H9 (cell line): ENCODE measurements at regions not wholly inside any gene's neighbourhood (a gene's known extent, or its start where the extent isn't known, plus 50 kb on each side); places are given as distances from the start of the nearest gene placed in this dataset.

Experiments
- DNase-seq: peaks from one replicate; pipeline ENCODE4 v3.0.0-alpha.2; 2017
- H2AFZ ChIP-seq: one replicate; pipeline ENCODE4 v1.6.1; 2013; ENCODE audit warnings: mild to moderate bottlenecking, low read length, control low read depth, moderate library complexity
- H2AK5ac ChIP-seq: 2 replicates; pipeline ENCODE4 v1.6.1; 2013; ENCODE audit warnings: low read length, control low read depth, mixed read lengths; ENCODE audit not compliant: insufficient read length
- H2BK120ac ChIP-seq: one replicate; pipeline ENCODE4 v1.6.1; 2013; ENCODE audit warnings: low read depth, mild to moderate bottlenecking, low read length, control low read depth, inconsistent platforms; ENCODE audit not compliant: poor library complexity, severe bottlenecking
- H2BK12ac ChIP-seq: 2 replicates; pipeline ENCODE4 v1.6.1; 2013; ENCODE audit warnings: low read length, control low read depth, mixed read lengths, low read depth; ENCODE audit not compliant: insufficient read length
- H2BK15ac ChIP-seq: 2 replicates; pipeline ENCODE4 v1.6.1; 2013; ENCODE audit warnings: low read depth, low read length, control low read depth
- H2BK20ac ChIP-seq: one replicate; pipeline ENCODE4 v1.6.1; 2013; ENCODE audit warnings: low read depth, mild to moderate bottlenecking, low read length, control low read depth, inconsistent platforms; ENCODE audit not compliant: poor library complexity, severe bottlenecking
- H2BK5ac ChIP-seq: 2 replicates; pipeline ENCODE4 v1.6.1; 2013; ENCODE audit warnings: low read length, control low read depth, mixed read lengths; ENCODE audit not compliant: insufficient read length
- H3K14ac ChIP-seq: 2 replicates; pipeline ENCODE4 v1.6.1; 2013; ENCODE audit warnings: low read length, control low read depth; ENCODE audit not compliant: insufficient read depth
- H3K18ac ChIP-seq: 2 replicates; pipeline ENCODE4 v1.6.1; 2013; ENCODE audit warnings: low read depth, mild to moderate bottlenecking, mixed read lengths, low read length, control low read depth; ENCODE audit not compliant: insufficient read length
- H3K23ac ChIP-seq: 2 replicates; pipeline ENCODE4 v1.6.1; 2013; ENCODE audit warnings: low read length, control low read depth, mixed read lengths, low read depth; ENCODE audit not compliant: insufficient read length
- H3K23me2 ChIP-seq: 2 replicates; pipeline ENCODE4 v1.6.1; 2013; ENCODE audit warnings: low read depth, mild to moderate bottlenecking, mixed read lengths, low read length, control low read depth; ENCODE audit not compliant: insufficient read length, poor library complexity, severe bottlenecking
- H3K27ac ChIP-seq: 2 replicates; pipeline ENCODE4 v1.5.1; 2013; ENCODE audit warnings: low read length, control low read depth, mixed read lengths, low read depth; ENCODE audit not compliant: insufficient read length
- H3K27me3 ChIP-seq: 2 replicates; pipeline ENCODE4 v1.6.1; 2013; ENCODE audit warnings: low read length, control low read depth, inconsistent platforms; ENCODE audit not compliant: insufficient read depth
- H3K4ac ChIP-seq: 2 replicates; pipeline ENCODE4 v1.6.1; 2013; ENCODE audit warnings: low read depth, mild to moderate bottlenecking, control low read depth, inconsistent platforms, low read length, moderate library complexity
- H3K4me1 ChIP-seq: 2 replicates; pipeline ENCODE4 v1.6.1; 2013; ENCODE audit warnings: low read length, control low read depth, inconsistent platforms; ENCODE audit not compliant: insufficient read depth
- H3K4me2 ChIP-seq: 2 replicates; pipeline ENCODE4 v1.6.1; 2013; ENCODE audit warnings: low read length, control low read depth, mixed read lengths; ENCODE audit not compliant: insufficient read length, insufficient read depth
- H3K56ac ChIP-seq: 2 replicates; pipeline ENCODE4 v1.6.1; 2013; ENCODE audit warnings: low read depth, mild to moderate bottlenecking, mixed read lengths, low read length, control low read depth; ENCODE audit not compliant: insufficient read length
- H3K79me1 ChIP-seq: 2 replicates; pipeline ENCODE4 v1.6.1; 2013; ENCODE audit warnings: low read depth, mild to moderate bottlenecking, moderate library complexity, low read length, control low read depth, inconsistent platforms; ENCODE audit not compliant: insufficient read depth, poor library complexity, severe bottlenecking
- H3K79me2 ChIP-seq: 2 replicates; pipeline ENCODE4 v1.6.1; 2013; ENCODE audit warnings: low read length, control low read depth, inconsistent platforms; ENCODE audit not compliant: insufficient read depth
- H3K9ac ChIP-seq: 2 replicates; pipeline ENCODE4 v1.6.1; 2013; ENCODE audit warnings: low read length, control low read depth, mixed read lengths; ENCODE audit not compliant: insufficient read length; ENCODE audit errors: extremely low read depth
- H3K9me3 ChIP-seq: one replicate; pipeline ENCODE4 v1.6.1; 2013; ENCODE audit warnings: low read depth, low read length, inconsistent platforms; ENCODE audit not compliant: control insufficient read depth
- H3T11ph ChIP-seq: one replicate; pipeline ENCODE4 v1.6.1; 2013; ENCODE audit warnings: mild to moderate bottlenecking, low read length, control low read depth, inconsistent platforms
- H4K20me1 ChIP-seq: one replicate; pipeline ENCODE4 v1.6.1; 2013; ENCODE audit not compliant: control insufficient read depth, insufficient read length, insufficient read depth
- H4K5ac ChIP-seq: 2 replicates; pipeline ENCODE4 v1.6.1; 2013; ENCODE audit warnings: low read depth, mild to moderate bottlenecking, mixed read lengths, low read length, control low read depth; ENCODE audit not compliant: insufficient read length
- H4K8ac ChIP-seq: replicated peaks from 2 replicates; pipeline ENCODE4 v1.6.1; 2013; ENCODE audit warnings: low read length, control low read depth, mixed read lengths, low read depth; ENCODE audit not compliant: insufficient read length
- H4K91ac ChIP-seq: 2 replicates; pipeline ENCODE4 v1.6.1; 2013; ENCODE audit warnings: low read depth, mild to moderate bottlenecking, moderate library complexity, mixed read lengths, low read length, control low read depth; ENCODE audit not compliant: insufficient read length
- H3K27ac Mint-ChIP-seq, 3 experiments: 2 replicates in 2 of 3; 3 replicates in 1 of 3; pipeline ENCODE4 v1.8.0; 2020 to 2021; ENCODE audit warnings: mixed read lengths in 3 of 3, mild to moderate bottlenecking in 1 of 3, moderate library complexity in 1 of 3
- H3K27me3 Mint-ChIP-seq: 2 replicates; pipeline ENCODE4 v1.8.0; 2021; ENCODE audit warnings: low read depth, mild to moderate bottlenecking, moderate library complexity, mixed read lengths
- H3K36me3 Mint-ChIP-seq, 3 experiments: 2 replicates in 2 of 3; 3 replicates in 1 of 3; pipeline ENCODE4 v1.8.0; 2020 to 2021; ENCODE audit warnings: low read depth in 3 of 3, mixed read lengths in 3 of 3; ENCODE audit not compliant: insufficient read depth in 1 of 3
- H3K4me1 Mint-ChIP-seq, 2 experiments: 2 replicates each; pipeline ENCODE4 v1.8.0; 2020; ENCODE audit warnings: mixed read lengths in 2 of 2
- H3K4me3 Mint-ChIP-seq, 2 experiments: 2 replicates in 1 of 2; 3 replicates in 1 of 2; pipeline ENCODE4 v1.8.0; 2020 to 2021; ENCODE audit warnings: mild to moderate bottlenecking in 2 of 2, mixed read lengths in 2 of 2, moderate library complexity in 1 of 2
- H3K9me3 Mint-ChIP-seq, 2 experiments: 2 replicates in 1 of 2; 3 replicates in 1 of 2; pipeline ENCODE4 v1.8.0; 2020; ENCODE audit warnings: mild to moderate bottlenecking in 2 of 2, mixed read lengths in 2 of 2, moderate library complexity in 1 of 2
- CTCF ChIP-seq: fragments of 200-600 bp; sonication (generic); conservative IDR thresholded peaks from 3 replicates; pipeline ENCODE4 v1.8.0; 2021; ENCODE audit warnings: antibody characterized with exemption, mild to moderate bottlenecking

- no peak overlapping the region; a peak in 1 of 7 replicates for H3K27ac Mint-ChIP-seq
- Histone ChIP-seq H3K79me1 (no peaks in the 10 kb centered on the region), H3K27ac (no peak overlapping the region), H2AFZ (no peak overlapping the region), H3K23ac (no peak overlapping the region), H3K9me3 (no peaks in the 10 kb centered on the region), H4K8ac (no peak overlapping the region), H2BK120ac (no peak overlapping the region), H2AK5ac (no peak overlapping the region), H3K23me2 (no peaks in the 10 kb centered on the region), H2BK12ac (no peak overlapping the region), H3K4me1 (no peaks in the 10 kb centered on the region), H3K14ac (no peak overlapping the region), H4K5ac (no peak overlapping the region), H3K79me2 (no peaks in the 10 kb centered on the region), H3K9ac (no peak overlapping the region), H4K20me1 (no peaks in the 10 kb centered on the region), H3K27me3 (no peaks in the 10 kb centered on the region), H3K18ac (no peak overlapping the region), H3T11ph (no peak overlapping the region), H2BK20ac (no peak overlapping the region), H2BK5ac (no peak overlapping the region), H3K56ac (no peak overlapping the region), H4K91ac (no peak overlapping the region), H2BK15ac (no peak overlapping the region), H3K4ac (no peak overlapping the region), H3K4me2 (no peak overlapping the region)
- H3K27me3 Mint-ChIP-seq = no peaks in the 10 kb centered on the region
- H3K36me3 Mint-ChIP-seq = no peaks in the 10 kb centered on the region
- no peak for TF ChIP-seq CTCF
- no peak for DNase-seq
- no peaks in the 10 kb centered on the region for H3K9me3 Mint-ChIP-seq
- no peaks in the 10 kb centered on the region for H3K4me1 Mint-ChIP-seq
- H3K4me3 Mint-ChIP-seq = no peak overlapping the region
These were observed 1371.7 kb upstream of the PABPC4L start for GRCh38 chr4:135573251-135573650.
